Panc1 (cell line): ENCODE measurements at regions not wholly inside any gene's neighbourhood (a gene's known extent, or its start where the extent isn't known, plus 50 kb on each side); places are given as distances from the start of the nearest gene placed in this dataset.

Experiments
- ATAC-seq: fragments of 200-7000 bp; cut with Tn5 transposase; 2 replicates; pipeline ENCODE4 v1.9.1; 2020; ENCODE audit warnings: mild to moderate bottlenecking, moderate library complexity
- BruUV-seq: library from RNA; stranded (reverse); fragments of 400-500 nt; replicated peaks from 2 replicates; lab custom pipeline; 2021; lab: Mats Ljungman, UMichigan
- CTCF ChIA-PET: fragments of 300-600 bp; sonication (Branson Sonifier 250); formaldehyde crosslinking; loops from one replicate; lab custom pipeline; 2022; ENCODE audit warnings: antibody characterized with exemption; lab: Charles Lee
- POLR2A ChIA-PET: fragments of 300-600 bp; sonication (Branson Sonifier 250); formaldehyde crosslinking; loops from one replicate; lab custom pipeline; 2022; ENCODE audit warnings: antibody characterized with exemption; lab: Charles Lee
- DNase-seq: peaks from one replicate; pipeline ENCODE4 v3.0.0-alpha.2; 2010; ENCODE audit warnings: low read depth, low spot score
- H3K27ac ChIP-seq: 2 replicates; pipeline ENCODE4 v1.5.1; 2011; ENCODE audit warnings: mild to moderate bottlenecking, low read length, inconsistent platforms
- H3K27me3 ChIP-seq: fragments of 200-500 bp; sonication (Bioruptor generic); 2 replicates; pipeline ENCODE4 v1.6.0; 2014; ENCODE audit warnings: low read length, inconsistent platforms; ENCODE audit not compliant: control insufficient read depth, insufficient read depth
- H3K36me3 ChIP-seq: fragments of 200-500 bp; sonication (Bioruptor generic); 2 replicates; pipeline ENCODE4 v1.5.1; 2014; ENCODE audit warnings: inconsistent platforms, mild to moderate bottlenecking, low read length, moderate library complexity; ENCODE audit not compliant: control insufficient read depth, insufficient read depth
- H3K4me1 ChIP-seq: 2 replicates; pipeline ENCODE4 v1.5.1; 2011; ENCODE audit warnings: inconsistent platforms, mild to moderate bottlenecking, low read length, moderate library complexity; ENCODE audit not compliant: control insufficient read depth, insufficient read depth
- H3K4me3 ChIP-seq, 2 experiments: 2 replicates each; pipeline ENCODE4 v1.5.1; 2011 to 2012; ENCODE audit warnings: low read depth in 2 of 2, low read length in 2 of 2, mild to moderate bottlenecking in 2 of 2, inconsistent platforms in 1 of 2, moderate library complexity in 1 of 2
- H3K9me3 ChIP-seq: fragments of 200-500 bp; sonication (Bioruptor generic); 2 replicates; pipeline ENCODE4 v1.5.1; 2014; ENCODE audit warnings: low read depth, mild to moderate bottlenecking, inconsistent platforms, low read length, moderate library complexity; ENCODE audit not compliant: control insufficient read depth, insufficient read depth
- CTCF ChIP-seq: fragments of 450-650 bp; IDR thresholded peaks from 2 replicates; pipeline ENCODE4 v1.5.1; 2017; ENCODE audit warnings: mild to moderate bottlenecking
- POLR2AphosphoS5 ChIP-seq: IDR thresholded peaks from 2 replicates; pipeline ENCODE4 v1.6.1; 2012; ENCODE audit warnings: mild to moderate bottlenecking, low read depth, low read length, moderate library complexity
- REST ChIP-seq, 2 experiments: IDR thresholded peaks; 2 replicates each; pipeline ENCODE4 v1.6.1; 2011 to 2012; ENCODE audit warnings: low read depth in 2 of 2, control low read depth in 1 of 2, low read length in 1 of 2, mild to moderate bottlenecking in 1 of 2, moderate library complexity in 1 of 2; ENCODE audit not compliant: insufficient read depth in 1 of 2
- SIN3A ChIP-seq: IDR thresholded peaks from 2 replicates; pipeline ENCODE4 v1.6.1; 2012; ENCODE audit warnings: low read depth, mild to moderate bottlenecking, low read length, moderate library complexity, borderline replicate concordance; ENCODE audit not compliant: insufficient read depth
- TCF7L2 ChIP-seq: IDR thresholded peaks from 2 replicates; pipeline ENCODE4 v1.6.1; 2011; ENCODE audit warnings: mild to moderate bottlenecking, low read depth, low read length, inconsistent platforms
- in situ Hi-C: cut with HindIII; loops from 2 replicates; pipeline ENCODE4 v1.10.0; 2016; ENCODE audit warnings: low sequenced_read_pairs, low pct_unique_long_range_greater_than_20kb
- intact Hi-C: fragments of 100-400 bp; cut with micrococcal nuclease; formaldehyde crosslinking; loops from one replicate; pipeline ENCODE4 v1.10.0; 2022; ENCODE audit not compliant: unreplicated experiment

GRCh38 chr3:18866899-18867298 lies 281.4 kb upstream of the KCNH8 start:
- ATAC-seq (no peak), DNase-seq (no peak)
- Histone ChIP-seq H3K27ac (no peak overlapping the region), H3K4me1 (no peaks in the 10 kb centered on the region), H3K36me3 (no peaks in the 10 kb centered on the region), H3K4me3 (no peak overlapping the region), H3K27me3 (no peaks in the 10 kb centered on the region), H3K9me3 (no peaks in the 10 kb centered on the region)
- ChIA-PET POLR2A (no interaction called here), CTCF (no interaction called here)
- intact Hi-C loops (no loop called here), in situ Hi-C loops (no loop called here)
- no TSS peak for BruUV-seq
- TF ChIP-seq SIN3A (no peak), CTCF (no peak), TCF7L2 (no peak), REST (IDR thresholded peaks at IDR 0.05; ENCODE audit: insufficient read depth in 1 of 2, low read depth in 2 of 2, low read length in 1 of 2) (no peak), POLR2AphosphoS5 (no peak)

- ChIA-PET CTCF (no interaction called here), POLR2A (interaction anchor here (0.6 kb wide), 1 partner anchor 281 kb away, joined by 3 read pairs; no protein-coding TSS in a partner anchor)
- no peaks in the 10 kb centered on the region for H3K4me1 ChIP-seq
- H3K27me3 ChIP-seq, result no peaks in the 10 kb centered on the region
- no peak for ATAC-seq
- in situ Hi-C loops (no loop called here), intact Hi-C loops (no loop called here)
- H3K9me3 ChIP-seq, result no peaks in the 10 kb centered on the region
- no peak overlapping the region for H3K4me3 ChIP-seq
- no peak for DNase-seq
- H3K27ac ChIP-seq, result no peak overlapping the region
- TF ChIP-seq REST (IDR thresholded peaks at IDR 0.05; ENCODE audit: insufficient read depth in 1 of 2, low read depth in 2 of 2, low read length in 1 of 2) (no peak), POLR2AphosphoS5 (no peak), SIN3A (no peak), CTCF (no peak), TCF7L2 (no peak)
- no peaks in the 10 kb centered on the region for H3K36me3 ChIP-seq
- BruUV-seq, result no TSS peak
Measured at GRCh38 chr3:18864933-18865731, 283.2 kb upstream of the KCNH8 start.
